ENCODE measurements at regions not wholly inside any gene's neighbourhood (a gene's known extent, or its start where the extent isn't known, plus 50 kb on each side); places are given as distances from the start of the nearest gene placed in this dataset.

DNA sequence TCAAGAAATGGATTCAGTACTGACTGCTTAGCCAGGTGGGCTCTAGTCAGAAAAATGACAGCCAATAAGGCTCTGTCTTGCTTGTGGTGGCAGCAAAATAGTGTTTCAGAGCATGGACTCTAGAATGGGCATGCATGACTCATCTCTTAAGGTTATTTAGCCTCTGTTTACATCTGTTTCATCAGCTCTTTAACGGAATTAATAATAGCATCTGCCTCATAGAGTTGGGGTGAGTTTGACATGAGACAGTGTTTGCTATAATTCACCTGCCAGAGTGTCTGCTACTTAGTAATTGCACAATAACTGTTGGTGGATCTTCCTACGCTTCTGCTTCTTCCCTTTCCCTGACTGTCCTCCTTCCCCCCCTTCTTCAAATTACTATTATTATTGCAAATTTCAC, 350.4 kb upstream of the SEMA6D start:
- no peak for TF ChIP-seq EZH2phosphoT487 (IDR thresholded peaks at IDR 0.05; ENCODE audit: borderline replicate concordance, low read length)
- TF ChIP-seq, protein P1, sequence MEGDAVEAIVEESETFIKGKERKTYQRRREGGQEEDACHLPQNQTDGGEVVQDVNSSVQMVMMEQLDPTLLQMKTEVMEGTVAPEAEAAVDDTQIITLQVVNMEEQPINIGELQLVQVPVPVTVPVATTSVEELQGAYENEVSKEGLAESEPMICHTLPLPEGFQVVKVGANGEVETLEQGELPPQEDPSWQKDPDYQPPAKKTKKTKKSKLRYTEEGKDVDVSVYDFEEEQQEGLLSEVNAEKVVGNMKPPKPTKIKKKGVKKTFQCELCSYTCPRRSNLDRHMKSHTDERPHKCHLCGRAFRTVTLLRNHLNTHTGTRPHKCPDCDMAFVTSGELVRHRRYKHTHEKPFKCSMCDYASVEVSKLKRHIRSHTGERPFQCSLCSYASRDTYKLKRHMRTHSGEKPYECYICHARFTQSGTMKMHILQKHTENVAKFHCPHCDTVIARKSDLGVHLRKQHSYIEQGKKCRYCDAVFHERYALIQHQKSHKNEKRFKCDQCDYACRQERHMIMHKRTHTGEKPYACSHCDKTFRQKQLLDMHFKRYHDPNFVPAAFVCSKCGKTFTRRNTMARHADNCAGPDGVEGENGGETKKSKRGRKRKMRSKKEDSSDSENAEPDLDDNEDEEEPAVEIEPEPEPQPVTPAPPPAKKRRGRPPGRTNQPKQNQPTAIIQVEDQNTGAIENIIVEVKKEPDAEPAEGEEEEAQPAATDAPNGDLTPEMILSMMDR (IDR thresholded peaks at IDR 0.05; ENCODE audit: low read depth, low read length, poor library complexity, severe bottlenecking), result no peak
